ENCODE measurements at regions not wholly inside any gene's neighbourhood (a gene's known extent, or its start where the extent isn't known, plus 50 kb on each side); places are given as distances from the start of the nearest gene placed in this dataset.

DNA sequence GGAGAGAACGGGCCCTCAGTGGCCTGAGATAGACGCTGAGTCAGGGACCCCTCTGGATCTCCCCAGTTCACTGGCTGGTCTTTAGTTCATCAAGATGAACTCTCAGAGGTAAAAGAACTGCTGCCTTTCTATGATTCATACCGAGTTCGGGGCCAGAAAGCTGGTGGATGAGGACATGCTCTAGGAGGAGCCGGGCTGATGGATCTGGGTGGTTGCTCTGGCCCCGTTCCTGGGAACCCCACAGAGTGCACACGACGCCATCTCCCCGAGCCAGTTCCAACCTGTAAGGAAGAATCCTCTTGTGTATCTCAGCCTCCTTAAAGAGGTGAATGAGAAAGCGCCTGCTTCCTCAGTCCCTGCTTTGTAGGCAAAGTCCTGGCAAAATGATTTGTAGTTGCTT lies 142.6 kb upstream of the PDE10A start:
- DNase-seq (ENCODE audit: extremely low read depth in 1 of 2, low read depth in 1 of 2) = no peak

DNA sequence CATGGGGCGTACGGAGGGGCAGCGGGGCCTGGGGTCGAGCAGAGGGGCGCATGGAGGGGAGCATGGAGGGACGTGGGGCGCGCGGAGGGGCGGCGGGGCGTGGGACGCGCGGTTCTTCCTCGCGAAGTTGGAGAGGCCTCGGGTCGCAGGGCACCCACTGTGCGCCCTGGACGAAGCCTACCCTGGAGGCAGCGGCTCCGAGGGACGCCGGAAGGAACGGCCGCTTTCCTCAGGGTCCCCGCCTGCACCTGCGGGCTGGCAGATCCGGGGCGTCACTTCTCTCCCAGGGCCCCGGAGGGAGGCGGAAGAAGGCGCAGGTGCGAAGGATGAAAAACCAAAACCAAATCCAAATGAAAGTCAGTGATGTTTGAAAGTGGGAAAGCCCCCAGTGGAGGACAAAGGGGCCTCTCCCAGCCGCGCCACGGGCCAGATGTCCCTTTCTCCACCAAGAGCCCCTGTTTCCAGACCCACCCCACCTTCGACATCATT lies 142.1 kb upstream of the PDE10A start:
- no peak for DNase-seq (ENCODE audit: extremely low read depth in 1 of 2, low read depth in 1 of 2)

GRCh38 chr6:165804331-165805066 lies 141.5 kb upstream of the PDE10A start:
- no peak for DNase-seq (ENCODE audit: extremely low read depth in 1 of 2, low read depth in 1 of 2)

DNA sequence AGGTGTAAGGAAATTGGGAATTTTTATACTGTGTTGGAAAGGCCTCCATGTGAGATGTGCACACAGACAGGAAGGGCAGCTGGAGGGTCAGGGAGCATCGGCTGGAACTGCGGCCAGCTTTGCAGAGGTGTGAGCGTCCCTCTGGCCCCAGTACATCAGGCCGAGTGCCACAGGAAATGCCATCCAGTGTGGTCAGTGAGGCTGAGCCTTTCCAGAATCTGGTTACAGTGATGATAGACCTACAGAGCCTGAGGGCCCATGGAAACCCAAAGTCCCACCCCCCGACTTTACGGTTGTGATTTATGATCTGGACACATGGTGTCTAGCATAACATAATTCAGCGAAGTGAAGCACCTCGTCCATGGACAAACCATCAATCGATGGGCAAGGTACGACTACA lies 137.3 kb upstream of the PDE10A start:
- no peak for DNase-seq (ENCODE audit: extremely low read depth in 1 of 2, low read depth in 1 of 2)

DNA sequence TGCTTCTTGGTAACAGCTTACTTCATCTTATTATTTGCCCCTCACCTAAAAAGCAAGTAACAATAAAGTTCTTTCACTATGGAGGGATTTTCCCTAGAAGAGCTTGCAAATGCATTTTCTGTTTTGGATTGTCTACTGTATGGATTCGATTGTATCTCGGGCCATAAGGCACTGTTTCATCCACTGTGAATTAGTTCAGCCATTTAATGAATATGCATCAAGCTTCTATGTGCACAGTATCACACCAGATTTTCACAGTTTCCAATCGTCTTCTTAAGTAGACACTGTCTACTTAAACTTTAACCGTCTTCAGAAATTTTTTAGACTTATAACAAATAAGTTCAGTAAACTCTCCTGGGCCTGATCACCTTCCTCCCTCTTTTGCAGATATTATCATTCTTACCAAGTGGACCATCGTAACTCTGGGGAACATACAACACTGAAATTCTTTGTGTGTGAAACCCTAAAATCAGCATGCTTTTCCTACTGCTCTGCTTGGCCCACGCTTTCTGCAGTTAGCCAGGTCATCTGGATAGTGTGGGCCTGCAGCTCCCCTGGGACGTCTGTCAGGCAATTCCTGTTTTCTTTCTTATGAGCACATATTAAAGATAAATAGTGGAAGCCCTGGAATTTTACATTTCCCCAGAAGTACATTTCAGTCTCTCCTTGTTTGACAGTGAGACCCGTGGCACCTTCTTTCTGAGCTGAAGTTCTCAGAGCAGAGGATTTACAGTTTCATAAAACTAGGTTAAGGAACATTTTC lies 136.5 kb upstream of the PDE10A start:
- DNase-seq (ENCODE audit: extremely low read depth in 1 of 2, low read depth in 1 of 2) = no peak

- DNase-seq (ENCODE audit: extremely low read depth in 1 of 2, low read depth in 1 of 2) = no peak
Measured at GRCh38 chr6:165798991-165799390, 135.9 kb upstream of the PDE10A start.

GRCh38 chr6:165794179-165794601 lies 131.1 kb upstream of the PDE10A start:
- no peak for DNase-seq (ENCODE audit: extremely low read depth in 1 of 2, low read depth in 1 of 2)

DNA sequence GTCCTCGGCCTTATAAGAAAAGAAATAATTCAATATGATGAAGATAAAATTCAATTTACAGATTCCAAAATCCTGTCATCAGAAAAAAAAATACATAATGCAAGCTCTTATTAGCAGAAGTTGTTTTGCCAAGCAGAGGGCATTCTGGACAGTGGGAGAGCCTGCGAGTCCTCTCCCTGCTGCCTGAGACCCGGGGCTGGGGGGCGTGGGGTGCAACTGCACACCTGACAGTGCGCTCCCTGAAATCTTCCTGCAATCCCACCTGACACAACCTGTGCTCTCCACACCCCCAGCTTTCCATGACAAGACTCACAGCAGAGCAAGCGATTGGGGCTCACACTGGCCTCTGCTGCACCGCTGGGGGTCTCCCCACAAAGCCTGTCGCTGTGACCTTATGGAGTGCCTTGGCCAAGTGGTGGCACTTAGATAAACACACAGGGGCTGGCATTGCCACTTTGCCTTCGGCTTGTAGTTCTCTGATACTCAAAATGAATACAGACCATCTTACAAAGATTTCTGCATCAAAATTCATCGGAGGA lies 130.3 kb upstream of the PDE10A start:
- no peak for DNase-seq (ENCODE audit: extremely low read depth in 1 of 2, low read depth in 1 of 2)

GRCh38 chr6:165791876-165792437 lies 128.9 kb upstream of the PDE10A start:
- no peak for DNase-seq (ENCODE audit: extremely low read depth in 1 of 2, low read depth in 1 of 2)

DNA sequence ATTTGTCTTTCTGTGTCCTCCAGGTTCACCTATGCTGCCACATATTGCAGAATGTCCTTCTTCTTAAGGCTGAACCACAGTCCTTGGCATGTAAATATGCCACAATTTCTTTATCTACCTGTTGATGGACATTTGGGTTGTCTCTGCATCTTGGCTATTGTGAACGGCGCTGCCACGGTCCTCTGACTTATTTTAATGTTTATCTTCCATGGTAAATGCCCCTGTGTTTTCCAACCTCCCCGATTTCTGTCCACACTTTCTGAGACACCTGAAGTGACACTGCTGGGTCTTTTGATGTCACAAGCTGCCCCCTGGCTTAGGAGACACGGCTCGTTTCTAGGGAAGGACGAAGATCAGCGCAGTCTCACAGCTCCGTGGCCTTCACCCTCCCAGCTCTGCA lies 128.3 kb upstream of the PDE10A start:
- no peak for DNase-seq (ENCODE audit: extremely low read depth in 1 of 2, low read depth in 1 of 2)

DNA sequence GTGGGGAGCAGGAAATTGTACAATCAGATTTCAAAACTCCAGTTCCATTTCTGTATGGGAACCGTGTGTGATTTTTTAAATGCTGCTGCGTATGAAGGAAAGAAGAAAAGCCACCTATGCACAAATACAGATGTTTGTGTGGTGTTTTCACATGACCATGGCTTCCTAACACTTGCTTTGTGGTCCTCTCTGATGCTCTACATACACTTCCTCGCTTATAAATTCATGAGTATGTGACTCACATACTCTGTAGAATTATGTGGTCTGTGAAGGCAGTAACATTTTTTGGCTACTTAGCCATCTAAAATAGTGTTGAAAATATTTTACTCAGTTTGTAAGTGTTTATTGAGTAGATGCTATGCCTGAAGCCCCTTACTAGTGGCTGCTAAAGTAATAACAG lies 119.8 kb upstream of the PDE10A start:
- DNase-seq (ENCODE audit: extremely low read depth in 1 of 2, low read depth in 1 of 2) = no peak

- no peak for DNase-seq (ENCODE audit: extremely low read depth in 1 of 2, low read depth in 1 of 2)
Measured at GRCh38 chr6:165782134-165782533, 119.1 kb upstream of the PDE10A start.

- DNase-seq (ENCODE audit: extremely low read depth in 1 of 2, low read depth in 1 of 2) = no peak
Measured at GRCh38 chr6:165777680-165778079, 114.6 kb upstream of the PDE10A start.

DNA sequence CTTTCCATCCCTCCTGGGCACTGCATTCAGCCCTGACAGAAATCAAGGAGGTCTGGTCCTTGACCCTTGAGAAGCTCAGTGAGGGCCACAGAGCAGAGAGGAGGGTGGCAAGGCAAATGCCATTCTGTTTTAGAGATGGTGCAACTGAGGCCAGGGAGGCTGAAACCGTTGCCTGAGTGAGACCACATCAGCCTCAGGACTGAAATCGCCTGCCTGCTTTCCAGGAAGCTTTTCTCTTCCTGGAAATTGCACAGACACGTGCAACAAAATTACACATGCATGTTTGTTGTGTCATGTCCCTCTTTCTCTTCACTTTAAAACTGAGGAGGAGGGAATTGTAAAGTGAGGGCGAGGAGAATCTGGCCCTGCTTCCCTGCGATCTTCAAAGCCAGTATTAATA lies 113.7 kb upstream of the PDE10A start:
- no peak for DNase-seq (ENCODE audit: extremely low read depth in 1 of 2, low read depth in 1 of 2)

DNA sequence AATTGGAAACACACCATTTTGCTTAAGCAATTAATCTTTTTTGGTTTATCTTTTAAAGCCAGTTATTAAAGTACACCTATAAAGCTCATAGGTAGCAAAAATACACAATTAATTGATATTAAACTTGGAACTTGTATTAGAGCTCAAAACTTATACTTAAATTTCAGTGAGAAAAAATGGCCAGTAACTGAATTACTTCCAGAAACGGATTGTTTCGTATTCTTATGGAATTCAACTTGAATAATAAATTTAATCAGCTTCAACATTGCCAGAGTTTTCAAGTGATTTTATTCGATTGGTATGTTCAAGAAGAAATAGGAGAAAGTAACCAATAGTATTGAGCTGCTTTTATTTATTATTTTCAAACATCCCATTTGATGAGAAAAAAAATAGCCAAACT lies 112.7 kb upstream of the PDE10A start:
- DNase-seq (ENCODE audit: extremely low read depth in 1 of 2, low read depth in 1 of 2) = no peak

- no peak for DNase-seq (ENCODE audit: extremely low read depth in 1 of 2, low read depth in 1 of 2)
Measured at GRCh38 chr6:165774903-165775601, 112.0 kb upstream of the PDE10A start.

DNA sequence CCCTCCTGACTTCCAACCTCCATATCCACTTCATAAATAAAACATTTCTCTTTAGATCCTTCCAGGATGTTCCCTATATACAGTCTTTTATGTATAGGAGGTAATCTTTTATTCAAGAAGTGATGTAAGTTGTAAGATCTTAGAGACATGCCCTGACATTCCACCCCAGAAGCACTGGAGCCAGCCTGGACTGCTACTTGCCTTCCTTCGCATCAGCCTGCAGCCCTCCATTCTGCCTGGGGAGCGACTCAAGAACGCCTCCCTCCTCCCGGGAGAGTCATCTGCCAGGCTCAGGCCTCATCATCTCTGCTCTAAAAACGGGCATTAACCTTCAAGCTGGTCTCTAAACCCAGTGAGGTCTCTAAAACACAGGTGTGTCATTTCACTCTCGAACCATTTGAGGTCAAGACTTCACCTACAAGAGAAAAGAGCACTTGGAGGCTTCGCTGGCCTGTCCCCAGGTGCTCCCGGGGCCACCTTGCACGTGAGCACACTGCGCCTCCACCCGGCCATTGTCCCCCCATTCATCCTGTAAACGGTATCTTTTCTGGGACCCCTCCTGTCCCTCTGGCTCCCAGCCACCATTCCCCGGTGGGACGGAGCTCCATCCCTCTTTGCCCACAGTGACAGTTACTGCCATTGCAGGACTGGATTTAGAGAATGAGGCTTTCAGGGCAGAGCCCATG lies 107.5 kb upstream of the PDE10A start:
- no peak for DNase-seq (ENCODE audit: extremely low read depth in 1 of 2, low read depth in 1 of 2)

- no peak for DNase-seq (ENCODE audit: extremely low read depth in 1 of 2, low read depth in 1 of 2)
Measured at GRCh38 chr6:165769884-165770283, 106.8 kb upstream of the PDE10A start.

GRCh38 chr6:165769401-165769800 lies 106.4 kb upstream of the PDE10A start:
- DNase-seq (ENCODE audit: extremely low read depth in 1 of 2, low read depth in 1 of 2) = no peak

DNA sequence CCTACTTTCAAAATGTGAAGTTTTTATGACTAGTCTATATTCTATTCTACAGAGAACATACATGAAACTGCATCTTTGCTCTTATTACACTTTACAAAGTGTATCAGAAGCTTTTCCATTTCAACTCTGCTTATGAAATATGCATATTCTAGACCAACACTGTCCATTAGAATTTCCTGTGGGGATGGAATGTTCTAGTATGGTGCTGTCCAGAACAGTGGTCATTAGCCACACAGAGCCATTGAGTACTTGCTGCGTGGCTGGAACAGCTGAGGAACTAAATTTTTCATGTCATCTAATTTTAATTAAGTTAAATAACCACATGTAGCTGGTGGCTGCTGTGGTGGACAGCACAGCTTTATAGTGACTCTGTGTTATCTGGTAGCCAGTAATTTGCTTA lies 105.9 kb upstream of the PDE10A start:
- DNase-seq (ENCODE audit: extremely low read depth in 1 of 2, low read depth in 1 of 2) = no peak

GRCh38 chr6:165767228-165767627 lies 104.2 kb upstream of the PDE10A start:
- DNase-seq (ENCODE audit: extremely low read depth in 1 of 2, low read depth in 1 of 2) = no peak

Data from activated CD8-positive, alpha-beta memory T cell treated with anti-CD3 and anti-CD28 coated beads for 1 hour (primary cell).